Fibroblast of the conjunctiva (primary cell): ENCODE measurements at regions not wholly inside any gene's neighbourhood (a gene's known extent, or its start where the extent isn't known, plus 50 kb on each side); places are given as distances from the start of the nearest gene placed in this dataset.

Source experiments
- DNase-seq: peaks from one replicate; pipeline ENCODE4 v3.0.0-alpha.2; 2010; ENCODE audit warnings: low read depth

DNA sequence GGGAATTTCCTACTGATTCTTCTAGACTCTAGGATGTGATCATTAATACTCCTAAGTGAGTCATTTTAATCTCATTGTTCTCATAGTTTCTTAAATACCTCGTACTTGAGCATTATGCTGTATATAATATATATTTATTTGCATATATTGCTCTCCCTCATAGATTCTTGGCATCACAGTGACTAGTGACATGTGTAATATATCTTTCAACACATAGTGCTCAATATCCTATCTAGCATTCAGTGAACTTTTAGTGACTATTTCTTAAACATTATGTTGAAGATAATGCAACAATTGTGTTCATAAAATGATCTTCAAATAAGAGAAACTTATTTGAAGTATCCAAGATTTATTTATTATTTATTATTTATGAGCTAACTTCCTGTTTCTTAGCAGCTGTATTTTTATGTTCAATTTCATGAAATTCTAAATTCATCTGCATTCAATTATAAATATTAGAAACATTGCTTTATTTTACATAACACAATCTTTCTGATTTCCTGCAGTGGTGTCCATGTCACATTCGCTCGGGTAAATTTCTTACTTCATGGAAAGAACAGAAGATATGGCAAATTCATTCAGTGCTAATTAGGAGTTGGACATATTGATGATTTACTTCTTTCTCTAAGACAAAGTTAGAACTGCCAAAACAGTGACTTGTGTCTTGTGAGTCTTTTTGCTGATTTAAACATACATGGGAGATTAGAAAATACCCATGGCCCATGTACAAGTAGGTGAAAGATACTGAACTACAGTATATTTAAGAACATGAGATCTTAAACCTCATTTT, 1095.5 kb upstream of the IGFBP7 start:
- no peak for DNase-seq

DNA sequence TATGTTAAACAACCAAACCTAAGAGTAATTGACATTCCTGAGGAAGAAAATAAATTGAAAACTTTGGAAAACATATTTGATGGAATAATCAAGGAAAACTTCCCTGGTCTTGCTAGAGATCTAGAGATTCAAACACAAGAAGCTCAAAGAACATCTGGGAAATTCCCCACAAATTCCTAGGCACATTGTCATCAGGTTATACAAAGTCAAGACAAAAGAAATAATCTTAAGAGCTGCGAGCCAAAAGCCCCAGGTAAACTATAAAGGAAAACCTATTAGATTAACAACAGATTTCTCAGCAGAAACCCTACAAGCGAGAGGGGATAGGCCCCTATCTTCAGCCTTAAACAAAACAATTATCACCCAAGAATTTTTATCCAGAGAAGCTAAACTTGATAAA, 1082.0 kb upstream of the IGFBP7 start:
- no peak for DNase-seq

DNA sequence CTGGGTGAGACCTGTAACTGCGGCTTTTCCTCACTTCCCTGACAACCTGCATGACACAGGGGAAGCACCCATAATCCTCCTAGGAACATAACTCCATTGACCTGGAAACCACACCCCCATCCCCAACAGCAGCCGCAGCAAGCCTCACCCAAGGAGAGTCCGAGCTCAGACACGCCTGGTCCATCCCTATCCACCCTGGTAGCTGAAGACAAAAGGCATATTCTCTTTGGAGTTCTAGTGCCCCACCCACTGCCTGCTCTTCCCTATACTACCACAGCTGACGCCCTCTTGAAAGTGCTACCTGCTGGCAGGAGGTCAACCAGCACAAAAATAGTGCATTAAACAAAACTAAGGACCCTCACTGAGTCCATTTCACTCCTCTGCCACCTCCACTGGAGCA, 1080.9 kb upstream of the IGFBP7 start:
- DNase-seq: no peak

DNA sequence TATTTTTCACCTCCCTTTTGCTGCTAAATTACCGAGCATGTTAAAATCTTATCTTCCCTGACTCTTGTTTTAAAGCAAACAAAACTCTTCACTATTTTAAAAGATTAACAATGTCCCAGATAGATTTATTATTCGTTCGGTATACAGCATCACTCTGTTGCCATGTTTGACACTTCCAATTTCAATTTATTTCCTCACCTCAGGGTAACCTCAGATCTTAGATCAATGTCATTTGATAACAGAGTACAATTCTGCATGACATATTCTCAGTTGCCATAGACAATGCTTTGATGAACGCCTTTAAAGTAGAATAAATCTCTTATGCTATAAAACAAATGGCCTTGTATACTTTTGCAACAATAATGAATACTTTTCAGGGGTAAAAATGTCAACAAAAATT, 1078.1 kb upstream of the IGFBP7 start:
- DNase-seq: no peak

DNA sequence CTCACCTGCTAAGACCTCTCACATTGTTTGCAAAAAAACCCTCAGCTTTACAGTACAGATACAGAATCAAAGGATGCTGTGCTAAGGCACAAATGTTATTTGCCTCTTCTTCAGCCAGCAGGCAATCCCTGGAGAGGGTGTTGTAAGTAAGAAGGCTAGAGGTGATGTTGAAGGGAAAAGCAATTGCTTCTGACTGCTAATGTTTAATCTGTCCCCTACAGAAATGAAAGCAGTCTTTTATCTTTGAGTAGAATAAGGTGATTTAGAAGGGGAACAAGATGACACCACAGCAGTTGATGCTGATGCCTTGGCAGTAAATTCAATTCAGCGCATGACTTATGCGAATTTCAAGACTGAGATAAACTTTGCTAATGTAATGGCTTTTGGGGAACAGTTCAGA, 1064.8 kb upstream of the IGFBP7 start:
- DNase-seq: no peak

DNA sequence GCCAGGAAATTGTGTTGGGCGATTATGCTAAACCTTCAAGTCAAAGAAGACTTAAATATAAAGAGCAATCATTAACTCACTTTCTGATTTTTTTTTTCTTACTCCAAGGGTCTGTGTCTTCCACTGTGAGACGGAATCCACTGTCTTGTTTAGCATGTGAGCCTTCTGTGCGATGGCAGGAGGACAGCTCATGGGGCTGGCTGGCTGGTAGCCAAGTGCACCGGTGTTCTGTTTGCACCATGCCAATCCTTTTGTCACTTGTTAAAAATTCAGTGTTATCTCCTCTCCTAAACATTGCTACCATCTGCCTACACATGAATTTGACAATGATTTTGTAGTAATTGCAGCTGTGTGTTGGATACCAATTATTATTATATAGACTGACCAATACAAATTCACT, 1056.3 kb upstream of the IGFBP7 start:
- DNase-seq: no peak

DNA sequence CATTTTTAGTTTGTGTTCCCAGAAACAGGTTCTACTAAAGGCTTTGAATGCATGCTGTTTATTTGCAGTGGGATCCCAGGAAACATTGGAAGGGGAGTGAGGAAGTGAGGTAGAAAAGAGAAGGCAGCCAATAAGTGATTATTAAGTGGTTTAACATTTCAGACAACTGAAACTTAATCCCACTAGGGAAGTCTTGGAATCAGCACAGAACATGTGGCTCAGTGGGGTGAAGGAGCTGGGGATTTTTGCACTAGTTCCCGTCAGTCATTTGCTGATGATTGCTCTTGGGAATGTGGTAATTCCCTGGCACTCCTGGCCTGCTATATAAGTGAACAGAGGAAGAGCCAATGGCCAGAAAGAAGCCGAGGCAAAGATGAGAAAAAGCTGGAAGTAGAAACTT, 1053.0 kb upstream of the IGFBP7 start:
- DNase-seq: no peak

DNA sequence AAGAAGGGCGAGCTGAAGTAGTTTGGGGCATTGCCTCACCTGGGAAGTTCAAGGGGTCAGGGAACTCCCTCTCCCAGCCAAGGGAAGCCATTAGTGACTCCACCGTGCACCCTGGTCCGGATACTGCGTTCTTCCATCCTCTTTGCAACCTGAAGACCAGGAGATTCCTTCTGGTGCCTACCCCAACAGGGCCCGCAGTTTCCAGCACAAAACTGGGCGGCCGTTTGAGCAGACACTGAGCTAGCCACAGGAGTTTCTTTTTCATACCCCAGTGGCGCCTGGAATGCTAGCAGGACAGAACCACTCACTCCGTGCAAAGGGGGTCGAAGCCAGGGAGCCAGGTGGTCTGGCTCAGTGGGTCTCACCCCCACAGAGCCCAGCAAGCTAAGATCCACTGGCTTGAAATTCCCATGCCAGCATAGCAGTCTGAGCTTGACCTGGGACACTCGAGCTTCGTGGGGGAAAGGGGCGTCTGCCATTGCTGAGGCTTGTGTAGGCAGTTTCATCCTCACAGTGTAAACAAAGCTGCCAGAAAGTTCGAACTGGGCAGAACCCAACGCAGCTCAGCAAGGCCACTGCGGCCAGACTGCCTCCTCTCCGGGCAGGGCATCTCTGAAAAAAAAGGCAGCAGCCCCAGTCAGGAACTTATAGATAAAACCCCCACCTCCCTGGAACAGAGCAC, 1039.4 kb upstream of the IGFBP7 start:
- DNase-seq: no peak

DNA sequence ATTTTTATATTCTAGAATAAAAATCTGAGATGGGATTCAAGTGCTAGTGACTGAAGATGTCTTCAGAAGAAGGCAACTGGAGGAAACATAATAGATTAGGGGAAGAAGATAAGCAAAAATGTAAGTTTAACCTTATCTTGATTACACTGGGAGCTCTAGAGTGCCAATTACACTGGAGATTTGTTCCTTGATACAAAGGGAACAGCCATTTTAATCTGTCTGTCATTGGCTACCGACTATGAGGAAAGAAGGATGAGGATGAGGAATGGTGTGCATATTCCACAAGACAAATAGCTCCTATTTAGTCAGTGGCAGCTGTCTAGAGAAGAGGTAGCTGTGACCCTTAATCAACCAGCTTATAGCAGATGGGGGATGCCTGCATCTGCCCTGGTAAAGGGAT, 1034.5 kb upstream of the IGFBP7 start:
- no peak for DNase-seq

DNA sequence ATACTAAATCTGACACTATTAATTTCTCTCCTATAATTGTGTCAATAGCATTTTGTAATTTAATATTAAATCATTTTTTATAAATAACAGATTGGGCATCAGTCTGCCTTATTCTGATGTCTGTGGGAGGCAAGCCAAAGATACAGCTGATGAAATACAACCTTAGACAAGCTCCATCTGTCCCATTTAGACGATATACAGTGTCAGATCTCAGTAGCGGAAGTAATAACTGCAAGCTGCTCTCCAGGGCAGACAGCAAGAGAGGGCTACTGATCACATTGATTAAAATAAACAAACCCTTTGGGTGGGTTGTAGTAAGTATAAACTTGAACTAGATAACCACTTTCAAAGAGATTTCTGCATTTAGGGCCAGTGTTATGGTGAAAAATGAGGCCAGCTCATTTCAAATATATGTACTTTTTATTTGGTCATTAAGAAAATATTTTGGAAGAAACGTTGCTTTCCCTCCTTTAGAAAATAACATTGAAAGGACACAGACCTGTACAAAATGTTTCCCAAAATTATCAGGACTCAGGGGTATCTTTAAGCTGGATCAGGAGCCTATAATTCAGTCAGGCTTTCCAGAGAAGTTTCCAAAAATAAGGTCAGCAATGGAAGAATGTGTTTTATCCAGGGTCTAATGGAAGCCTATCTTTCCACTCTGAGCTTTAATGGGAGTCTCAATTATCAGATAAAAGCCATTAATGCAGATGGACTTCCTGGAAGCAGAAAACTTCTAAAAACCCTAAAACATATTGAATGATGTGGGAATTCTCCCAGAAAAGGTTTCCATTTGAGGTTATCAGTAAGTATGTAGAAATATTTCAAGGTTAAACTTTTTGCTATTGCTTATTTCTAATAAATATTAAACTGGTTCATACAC, 1028.8 kb upstream of the IGFBP7 start:
- DNase-seq: no peak

DNA sequence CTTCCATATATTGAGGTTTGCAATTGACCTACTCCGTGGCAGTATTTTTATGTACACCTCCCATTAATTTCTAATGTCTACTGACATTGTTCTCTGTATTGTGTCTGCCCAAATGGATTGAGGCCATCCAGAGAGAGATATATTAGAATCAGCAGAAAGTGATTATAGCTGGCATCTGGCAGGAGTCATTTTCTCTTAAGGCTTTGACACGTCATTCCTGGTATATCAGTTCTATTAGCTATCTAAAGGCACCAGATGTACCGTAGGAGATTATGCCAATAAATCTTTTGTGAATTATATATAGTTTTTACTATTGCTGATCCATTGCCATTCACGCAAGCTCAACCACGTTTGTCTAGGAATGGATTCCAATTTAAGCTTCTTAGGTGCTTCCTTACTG, 1026.4 kb upstream of the IGFBP7 start:
- DNase-seq: no peak

DNA sequence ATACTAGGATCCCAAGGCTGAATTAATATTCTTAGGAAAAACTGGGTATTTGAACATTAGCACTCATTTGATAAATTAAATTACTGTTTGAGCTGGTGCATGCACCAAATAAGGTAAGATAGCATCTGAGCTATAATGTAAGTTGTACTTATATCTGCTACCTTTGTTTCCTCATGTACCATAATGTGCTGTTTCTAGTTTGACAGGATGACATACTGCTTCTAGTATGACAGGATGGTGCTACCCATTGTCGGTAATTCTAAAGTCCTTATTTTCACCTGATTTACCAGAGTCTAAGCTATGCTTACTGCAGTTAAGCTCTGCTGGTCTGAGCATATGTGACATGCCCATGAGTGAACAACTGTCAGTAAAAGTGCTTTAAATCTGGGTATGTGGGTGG, 1017.5 kb upstream of the IGFBP7 start:
- no peak for DNase-seq

DNA sequence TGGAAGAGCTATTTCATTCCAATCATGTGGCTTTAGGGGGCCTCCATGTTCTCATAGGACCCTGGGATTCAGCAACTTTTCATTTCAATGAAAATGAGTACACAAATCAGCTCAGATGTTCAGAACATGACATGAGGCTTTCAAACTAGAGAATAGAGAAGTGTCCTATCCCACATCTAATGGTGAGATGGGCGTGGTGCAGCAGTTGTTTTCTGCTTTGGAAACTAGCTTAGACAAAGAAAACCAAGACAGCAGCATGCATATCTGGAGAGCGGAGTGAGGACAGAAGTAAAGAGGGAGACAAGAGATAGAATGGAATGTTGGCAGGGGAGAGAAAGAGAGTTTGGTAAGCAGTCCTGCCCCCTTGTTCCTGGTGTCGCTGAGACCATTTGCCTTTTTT, 1009.1 kb upstream of the IGFBP7 start:
- no peak for DNase-seq

DNA sequence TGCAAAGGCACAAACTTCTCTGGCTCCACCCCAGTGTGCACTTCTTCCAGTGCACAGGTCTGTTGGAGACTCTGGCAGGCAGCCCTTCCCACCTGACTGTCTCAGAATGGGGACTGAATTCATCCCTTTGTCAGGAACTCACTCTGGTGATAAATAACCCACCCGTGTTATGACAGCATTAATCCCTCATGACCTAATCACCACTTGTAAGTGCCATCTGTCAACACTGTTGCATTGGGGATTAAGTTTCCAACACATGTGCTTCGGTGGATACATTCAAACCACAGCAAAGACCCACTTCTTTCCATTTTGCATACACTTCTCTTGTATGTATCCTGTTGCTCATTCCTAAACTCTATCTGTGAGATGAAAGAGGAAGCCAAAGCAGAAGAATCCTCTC, 1002.9 kb upstream of the IGFBP7 start:
- DNase-seq: no peak

DNA sequence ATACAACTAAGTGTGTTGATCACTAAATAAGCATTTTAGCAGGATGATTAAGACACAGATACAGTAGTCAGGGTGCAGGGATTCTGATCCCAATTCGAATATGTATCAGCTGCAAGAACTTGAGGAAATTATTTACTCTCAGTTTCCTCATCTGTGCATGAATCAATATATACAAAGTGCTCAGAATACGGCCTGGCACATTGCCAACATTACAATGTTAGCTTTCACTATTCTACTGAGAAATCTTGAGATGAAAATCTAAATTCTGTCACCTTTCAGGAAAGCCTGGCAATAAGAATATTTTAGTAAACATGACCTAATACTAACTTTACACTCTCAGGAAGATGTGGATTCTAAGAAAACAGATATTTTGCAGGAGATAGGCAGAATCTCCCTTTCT, 1001.6 kb upstream of the IGFBP7 start:
- no peak for DNase-seq

DNA sequence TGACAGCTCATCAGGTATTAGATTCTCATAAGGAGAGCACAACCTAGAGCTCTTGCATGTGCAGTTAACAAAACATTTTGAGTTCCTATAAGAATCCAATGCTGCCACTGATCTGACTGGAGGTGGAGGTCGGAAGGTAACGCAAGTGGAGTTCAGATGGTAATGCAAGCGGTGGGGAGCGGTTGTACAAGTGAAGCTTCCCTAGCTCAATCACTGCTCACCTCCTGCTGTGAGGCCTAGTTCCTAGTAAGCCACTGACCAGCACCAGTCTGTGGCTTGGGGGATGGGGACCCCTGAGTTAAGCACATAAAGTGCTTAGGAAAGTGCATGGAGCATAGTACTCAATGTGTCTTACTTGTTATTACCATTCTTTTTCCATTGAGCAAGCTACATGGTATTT, 983.2 kb upstream of the IGFBP7 start:
- no peak for DNase-seq

DNA sequence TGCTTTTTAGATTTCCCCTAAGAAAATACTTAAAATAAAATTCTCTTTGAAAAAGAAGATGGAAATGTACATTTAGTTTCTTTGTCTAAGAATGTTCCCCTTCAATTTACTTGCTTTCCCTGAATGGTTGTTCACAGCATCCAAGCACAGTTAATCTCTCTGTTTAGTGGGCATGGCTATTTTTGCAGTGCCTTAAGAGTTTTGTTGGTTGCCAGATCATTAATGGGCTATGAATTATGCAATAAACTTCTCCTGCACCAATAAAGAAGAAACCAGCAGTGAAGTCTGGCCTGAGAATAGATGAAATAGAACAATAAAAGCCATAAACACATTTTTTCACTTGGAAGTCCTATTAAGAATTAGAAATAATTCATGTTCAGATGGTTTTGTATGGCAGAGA, 980.4 kb upstream of the IGFBP7 start:
- no peak for DNase-seq

DNA sequence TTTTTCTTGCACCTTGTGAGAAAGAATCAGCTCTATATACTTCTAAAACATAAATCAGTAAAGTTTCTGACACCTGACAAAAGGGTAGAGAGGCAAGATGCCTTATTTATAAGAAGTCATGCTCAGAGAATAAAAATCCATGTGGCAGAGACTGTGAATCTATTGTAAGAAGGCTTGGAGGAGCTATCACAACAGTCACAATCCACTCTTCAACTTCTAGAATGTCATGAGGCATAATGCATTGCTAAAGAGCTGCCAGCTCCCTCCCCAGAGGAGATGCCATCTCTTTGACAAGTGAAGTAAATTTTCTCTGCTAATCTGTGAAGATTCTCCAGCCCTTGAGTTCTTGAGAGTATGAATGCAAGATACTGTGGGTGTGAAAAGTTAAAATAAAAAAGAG, 971.2 kb upstream of the IGFBP7 start:
- DNase-seq: no peak

DNA sequence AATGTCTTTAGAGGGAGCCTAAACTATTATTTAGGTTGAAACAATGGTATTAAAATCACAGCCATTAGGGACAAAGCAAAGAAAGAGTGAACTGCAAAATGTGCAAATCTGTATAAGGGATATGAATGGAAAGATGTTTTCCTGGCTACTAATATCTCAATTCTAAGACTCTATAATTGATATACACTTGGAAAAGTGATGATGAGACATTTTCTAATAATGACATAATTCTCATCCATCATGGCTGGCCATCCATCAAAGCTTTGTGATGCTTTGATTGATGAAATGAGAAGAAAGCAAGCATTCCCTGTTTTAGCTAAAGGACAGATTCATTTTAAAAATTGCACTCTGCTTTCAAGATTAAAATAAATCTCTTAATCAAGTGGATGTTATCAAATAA, 965.5 kb upstream of the IGFBP7 start:
- DNase-seq: no peak

DNA sequence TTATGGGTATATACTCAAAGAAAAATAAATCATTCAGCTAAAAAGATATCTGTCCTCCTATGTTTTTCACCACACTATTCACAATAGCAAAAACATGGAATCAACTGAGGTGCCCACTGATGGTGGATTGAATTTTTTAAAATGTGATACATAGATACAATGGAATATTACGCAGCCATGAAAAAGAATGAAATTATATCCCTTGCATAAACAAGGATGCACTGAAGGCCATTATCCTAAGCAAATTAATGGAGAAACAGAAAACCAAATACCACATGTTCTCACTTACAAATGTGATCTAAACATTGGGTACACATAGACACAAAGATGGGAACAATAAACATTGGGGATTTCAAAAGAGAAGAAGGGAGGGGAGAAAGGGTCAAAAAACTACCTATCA, 964.2 kb upstream of the IGFBP7 start:
- DNase-seq: no peak

DNA sequence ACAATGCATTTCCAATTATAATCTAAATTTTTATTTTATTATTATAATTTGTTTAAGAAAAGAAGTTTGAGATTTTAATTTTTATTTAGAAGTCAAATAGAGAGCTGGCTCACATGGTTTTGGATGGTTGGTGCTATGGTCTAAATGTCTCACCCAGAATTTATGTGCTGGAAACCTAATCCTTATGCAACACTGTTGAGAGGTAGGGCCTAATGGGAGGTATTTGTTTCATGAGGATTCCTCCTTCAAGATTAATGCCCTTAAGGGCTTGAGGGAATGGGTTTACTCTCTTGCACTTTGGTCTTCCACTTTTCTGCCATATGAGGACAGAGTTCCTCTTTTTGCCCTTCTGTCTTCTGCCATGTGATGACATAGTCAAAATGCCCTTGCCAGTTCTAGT, 960.5 kb upstream of the IGFBP7 start:
- DNase-seq: no peak

DNA sequence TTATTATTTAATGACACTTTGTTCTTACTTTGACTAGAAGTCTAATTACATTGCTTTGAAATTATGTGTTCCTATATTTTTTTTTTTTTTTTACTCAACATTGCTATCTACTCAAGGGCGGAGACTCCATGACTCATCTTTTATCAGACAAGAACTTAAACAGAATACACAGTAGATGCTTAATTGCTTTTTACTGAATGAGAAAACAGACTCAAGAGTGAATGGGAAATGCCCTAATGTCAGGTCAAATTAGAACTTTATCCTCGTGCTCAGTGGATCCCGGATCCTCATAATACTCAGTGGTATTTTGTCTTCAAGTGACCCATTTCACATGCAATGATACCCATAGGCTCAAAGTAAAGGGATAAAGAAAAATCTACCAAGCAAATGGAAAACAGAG, 954.5 kb upstream of the IGFBP7 start:
- no peak for DNase-seq
